ENCODE measurements at regions not wholly inside any gene's neighbourhood (a gene's known extent, or its start where the extent isn't known, plus 50 kb on each side); places are given as distances from the start of the nearest gene placed in this dataset.

GRCh38 chr14:26855077-26855753, 257.4 kb upstream of the NOVA1 start:
- DNase-seq: peak; percentile 31

GRCh38 chr14:26856876-26857518, 259.2 kb upstream of the NOVA1 start:
- no peak for DNase-seq

- DNase-seq: no peak
These were observed 261.6 kb upstream of the NOVA1 start for GRCh38 chr14:26859483-26859882.

GRCh38 chr14:26860111-26860510, 262.3 kb upstream of the NOVA1 start:
- DNase-seq: no peak

GRCh38 chr14:26863736-26864135, 265.9 kb upstream of the NOVA1 start:
- DNase-seq: peak; percentile 60

GRCh38 chr14:26866721-26867120, 268.9 kb upstream of the NOVA1 start:
- DNase-seq: no peak

- no peak for DNase-seq
These were observed 269.4 kb upstream of the NOVA1 start for GRCh38 chr14:26867171-26867757.

- no peak for DNase-seq
These were observed 272.3 kb upstream of the NOVA1 start for GRCh38 chr14:26870096-26870495.

- no peak for DNase-seq
These were observed 273.1 kb upstream of the NOVA1 start for GRCh38 chr14:26870722-26871617.

- peak; percentile 4 for DNase-seq
These were observed 274.9 kb upstream of the NOVA1 start for GRCh38 chr14:26872515-26873361.

- no peak for DNase-seq
These were observed 275.6 kb upstream of the NOVA1 start for GRCh38 chr14:26873362-26873960.

- DNase-seq: no peak
These were observed 290.0 kb upstream of the NOVA1 start for GRCh38 chr14:26887847-26888246.

- no peak for DNase-seq
These were observed 290.8 kb upstream of the NOVA1 start for GRCh38 chr14:26888592-26888991.

GRCh38 chr14:26896447-26896846, 298.6 kb upstream of the NOVA1 start:
- DNase-seq: peak; percentile 51

GRCh38 chr14:26897196-26897595, 299.4 kb upstream of the NOVA1 start:
- no peak for DNase-seq

- DNase-seq: no peak
These were observed 307.4 kb upstream of the NOVA1 start for GRCh38 chr14:26905229-26905628.

- no peak for DNase-seq
These were observed 316.0 kb upstream of the NOVA1 start for GRCh38 chr14:26913786-26914185.

- peak; percentile 50 for DNase-seq
These were observed 319.3 kb upstream of the NOVA1 start for GRCh38 chr14:26917086-26917485.

- peak; percentile 23 for DNase-seq
These were observed 328.2 kb upstream of the NOVA1 start for GRCh38 chr14:26925876-26926584.

GRCh38 chr14:26926585-26926984, 328.8 kb upstream of the NOVA1 start:
- no peak for DNase-seq

GRCh38 chr14:26928019-26928418, 330.2 kb upstream of the NOVA1 start:
- DNase-seq: no peak

Measured in fibroblast of skin of abdomen (primary cell).